PC-3 (cell line): ENCODE measurements at regions not wholly inside any gene's neighbourhood (a gene's known extent, or its start where the extent isn't known, plus 50 kb on each side); places are given as distances from the start of the nearest gene placed in this dataset.

ENCODE experiments used
- EZH2 ChIP-seq: fragments of 300-600 bp; sonication (generic); IDR thresholded peaks from one replicate; pipeline ENCODE4 v1.6.1; 2017; ENCODE audit warnings: antibody characterized with exemption, mild to moderate bottlenecking, low read length; ENCODE audit not compliant: unreplicated experiment
- EZH2phosphoT487 ChIP-seq: fragments of 300-600 bp; sonication (generic); IDR thresholded peaks from 2 replicates; pipeline ENCODE4 v1.6.1; 2018; ENCODE audit warnings: mild to moderate bottlenecking, antibody characterized with exemption, low read length, borderline replicate concordance
- TF ChIP-seq, protein P1 (sequence below): fragments of 300-600 bp; sonication (generic); conservative IDR thresholded peaks from 2 replicates; pipeline ENCODE4 v1.5.1; 2017; ENCODE audit warnings: antibody characterized with exemption, low read depth, mild to moderate bottlenecking, low read length

GRCh38 chr15:93167291-93167690 lies 78.3 kb upstream of the RGMA start:
- TF ChIP-seq, protein P1, sequence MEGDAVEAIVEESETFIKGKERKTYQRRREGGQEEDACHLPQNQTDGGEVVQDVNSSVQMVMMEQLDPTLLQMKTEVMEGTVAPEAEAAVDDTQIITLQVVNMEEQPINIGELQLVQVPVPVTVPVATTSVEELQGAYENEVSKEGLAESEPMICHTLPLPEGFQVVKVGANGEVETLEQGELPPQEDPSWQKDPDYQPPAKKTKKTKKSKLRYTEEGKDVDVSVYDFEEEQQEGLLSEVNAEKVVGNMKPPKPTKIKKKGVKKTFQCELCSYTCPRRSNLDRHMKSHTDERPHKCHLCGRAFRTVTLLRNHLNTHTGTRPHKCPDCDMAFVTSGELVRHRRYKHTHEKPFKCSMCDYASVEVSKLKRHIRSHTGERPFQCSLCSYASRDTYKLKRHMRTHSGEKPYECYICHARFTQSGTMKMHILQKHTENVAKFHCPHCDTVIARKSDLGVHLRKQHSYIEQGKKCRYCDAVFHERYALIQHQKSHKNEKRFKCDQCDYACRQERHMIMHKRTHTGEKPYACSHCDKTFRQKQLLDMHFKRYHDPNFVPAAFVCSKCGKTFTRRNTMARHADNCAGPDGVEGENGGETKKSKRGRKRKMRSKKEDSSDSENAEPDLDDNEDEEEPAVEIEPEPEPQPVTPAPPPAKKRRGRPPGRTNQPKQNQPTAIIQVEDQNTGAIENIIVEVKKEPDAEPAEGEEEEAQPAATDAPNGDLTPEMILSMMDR: no peak
- TF ChIP-seq EZH2 (no peak), EZH2phosphoT487 (no peak)
